ENCODE measurements at regions not wholly inside any gene's neighbourhood (a gene's known extent, or its start where the extent isn't known, plus 50 kb on each side); places are given as distances from the start of the nearest gene placed in this dataset.

DNA sequence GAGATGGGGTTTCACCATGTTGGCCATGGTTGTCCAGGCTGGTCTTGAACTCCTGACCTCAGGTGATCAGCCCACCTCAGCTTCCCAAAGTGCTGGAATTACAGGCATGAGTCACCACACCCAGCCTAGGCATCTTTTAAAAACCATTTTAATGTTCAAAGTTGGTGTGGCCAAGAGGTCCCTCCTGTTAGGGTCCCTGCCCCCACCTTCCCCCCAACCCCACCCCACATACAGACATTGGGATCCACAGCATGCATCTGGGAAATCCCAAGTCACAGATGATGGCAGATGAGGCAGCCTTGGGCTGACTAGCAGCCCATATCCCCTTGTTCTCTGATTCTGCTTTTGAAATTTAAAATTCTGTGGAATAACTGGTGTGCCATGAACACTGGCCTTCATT is 226.0 kb downstream of the KATNAL1 start:
- ATAC-seq (no peak), FAIRE-seq (no peak), DNase-seq (ENCODE audit: low read depth in 1 of 2, low spot score in 1 of 2) (no peak)
- Histone ChIP-seq H3K27ac (no peak overlapping the region), H3K4me1 (no peaks in the 10 kb centered on the region), H3K4me2 (no peak overlapping the region), H3K9me3 (no peaks in the 10 kb centered on the region), H3K4me3 (no peak overlapping the region)
- CTCF ChIA-PET, result no interaction called here
- POLR2A ChIA-PET, result no interaction called here
- TF ChIP-seq, protein P1, sequence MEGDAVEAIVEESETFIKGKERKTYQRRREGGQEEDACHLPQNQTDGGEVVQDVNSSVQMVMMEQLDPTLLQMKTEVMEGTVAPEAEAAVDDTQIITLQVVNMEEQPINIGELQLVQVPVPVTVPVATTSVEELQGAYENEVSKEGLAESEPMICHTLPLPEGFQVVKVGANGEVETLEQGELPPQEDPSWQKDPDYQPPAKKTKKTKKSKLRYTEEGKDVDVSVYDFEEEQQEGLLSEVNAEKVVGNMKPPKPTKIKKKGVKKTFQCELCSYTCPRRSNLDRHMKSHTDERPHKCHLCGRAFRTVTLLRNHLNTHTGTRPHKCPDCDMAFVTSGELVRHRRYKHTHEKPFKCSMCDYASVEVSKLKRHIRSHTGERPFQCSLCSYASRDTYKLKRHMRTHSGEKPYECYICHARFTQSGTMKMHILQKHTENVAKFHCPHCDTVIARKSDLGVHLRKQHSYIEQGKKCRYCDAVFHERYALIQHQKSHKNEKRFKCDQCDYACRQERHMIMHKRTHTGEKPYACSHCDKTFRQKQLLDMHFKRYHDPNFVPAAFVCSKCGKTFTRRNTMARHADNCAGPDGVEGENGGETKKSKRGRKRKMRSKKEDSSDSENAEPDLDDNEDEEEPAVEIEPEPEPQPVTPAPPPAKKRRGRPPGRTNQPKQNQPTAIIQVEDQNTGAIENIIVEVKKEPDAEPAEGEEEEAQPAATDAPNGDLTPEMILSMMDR (IDR thresholded peaks at IDR 0.05), result no peak
- TF ChIP-seq FOSL2 (IDR thresholded peaks at IDR 0.05), result no peak
- TF ChIP-seq FOSL2 (CRISPR knock-in tag; IDR thresholded peaks at IDR 0.05), result no peak
- TF ChIP-seq SMC3 (IDR thresholded peaks at IDR 0.05), result no peak
- TF ChIP-seq POLR2A (IDR thresholded peaks at IDR 0.05; ENCODE audit: low read length), result no peak
- TF ChIP-seq ZC3H11A (IDR thresholded peaks at IDR 0.05), result no peak
- TF ChIP-seq, protein P2, sequence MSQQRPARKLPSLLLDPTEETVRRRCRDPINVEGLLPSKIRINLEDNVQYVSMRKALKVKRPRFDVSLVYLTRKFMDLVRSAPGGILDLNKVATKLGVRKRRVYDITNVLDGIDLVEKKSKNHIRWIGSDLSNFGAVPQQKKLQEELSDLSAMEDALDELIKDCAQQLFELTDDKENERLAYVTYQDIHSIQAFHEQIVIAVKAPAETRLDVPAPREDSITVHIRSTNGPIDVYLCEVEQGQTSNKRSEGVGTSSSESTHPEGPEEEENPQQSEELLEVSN (IDR thresholded peaks at IDR 0.05; ENCODE audit: borderline replicate concordance, low read depth), result no peak

DNA sequence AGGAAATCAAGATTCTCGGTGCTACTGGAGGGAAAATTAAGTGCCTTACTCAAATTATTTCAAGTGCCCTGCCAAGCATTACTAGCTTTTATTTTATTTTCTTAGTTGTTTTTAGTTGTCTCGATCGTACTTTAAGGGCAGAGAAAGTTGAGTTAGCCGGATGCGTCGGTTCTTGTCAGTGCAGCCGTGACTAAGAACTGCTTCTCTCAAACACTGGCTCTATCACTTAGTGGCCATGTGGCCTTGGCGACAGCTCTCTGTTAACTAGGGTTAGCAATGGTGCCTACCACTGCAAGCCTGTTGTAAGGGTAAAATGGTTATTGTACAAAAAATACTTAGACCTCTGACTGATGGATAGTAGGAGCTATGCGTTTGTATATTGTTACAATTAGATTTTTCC is 227.8 kb downstream of the KATNAL1 start:
- Histone ChIP-seq H3K4me1 (no peaks in the 10 kb centered on the region), H3K4me3 (no peak overlapping the region), H3K4me2 (no peak overlapping the region), H3K9me3 (no peaks in the 10 kb centered on the region), H3K27ac (no peak overlapping the region)
- POLR2A ChIA-PET, result no interaction called here
- DNase-seq (ENCODE audit: low read depth in 1 of 2, low spot score in 1 of 2), result no peak
- TF ChIP-seq, protein P3, sequence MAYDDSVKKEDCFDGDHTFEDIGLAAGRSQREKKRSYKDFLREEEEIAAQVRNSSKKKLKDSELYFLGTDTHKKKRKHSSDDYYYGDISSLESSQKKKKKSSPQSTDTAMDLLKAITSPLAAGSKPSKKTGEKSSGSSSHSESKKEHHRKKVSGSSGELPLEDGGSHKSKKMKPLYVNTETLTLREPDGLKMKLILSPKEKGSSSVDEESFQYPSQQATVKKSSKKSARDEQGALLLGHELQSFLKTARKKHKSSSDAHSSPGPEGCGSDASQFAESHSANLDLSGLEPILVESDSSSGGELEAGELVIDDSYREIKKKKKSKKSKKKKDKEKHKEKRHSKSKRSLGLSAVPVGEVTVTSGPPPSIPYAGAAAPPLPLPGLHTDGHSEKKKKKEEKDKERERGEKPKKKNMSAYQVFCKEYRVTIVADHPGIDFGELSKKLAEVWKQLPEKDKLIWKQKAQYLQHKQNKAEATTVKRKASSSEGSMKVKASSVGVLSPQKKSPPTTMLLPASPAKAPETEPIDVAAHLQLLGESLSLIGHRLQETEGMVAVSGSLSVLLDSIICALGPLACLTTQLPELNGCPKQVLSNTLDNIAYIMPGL (CRISPR knock-in tag; IDR thresholded peaks at IDR 0.05; ENCODE audit: borderline replicate concordance), result no peak
- TF ChIP-seq JUN (IDR thresholded peaks at IDR 0.05) (no peak), RFX5 (IDR thresholded peaks at IDR 0.05) (no peak), GATA3 (IDR thresholded peaks at IDR 0.05; ENCODE audit: borderline replicate concordance) (no peak), ZC3H11A (IDR thresholded peaks at IDR 0.05) (no peak), RAD21 (conservative IDR thresholded peaks at IDR 0.05 in 1 of 2, IDR thresholded peaks at IDR 0.05 in 1 of 2) (no peak), MAFK (IDR thresholded peaks at IDR 0.05; ENCODE audit: partially characterized antibody) (no peak), CBX8 (IDR thresholded peaks at IDR 0.05) (no peak)
- no peak for ATAC-seq
- FAIRE-seq, result no peak
- CTCF ChIA-PET, result interaction anchor here (1.4 kb wide), 1 partner anchor 72 kb away, joined by 4 read pairs; no protein-coding TSS in a partner anchor
- 75% methylated on average over 8 of the region's 9 CpGs for WGBS (ENCODE audit: missing lambda C conversion rate)

DNA sequence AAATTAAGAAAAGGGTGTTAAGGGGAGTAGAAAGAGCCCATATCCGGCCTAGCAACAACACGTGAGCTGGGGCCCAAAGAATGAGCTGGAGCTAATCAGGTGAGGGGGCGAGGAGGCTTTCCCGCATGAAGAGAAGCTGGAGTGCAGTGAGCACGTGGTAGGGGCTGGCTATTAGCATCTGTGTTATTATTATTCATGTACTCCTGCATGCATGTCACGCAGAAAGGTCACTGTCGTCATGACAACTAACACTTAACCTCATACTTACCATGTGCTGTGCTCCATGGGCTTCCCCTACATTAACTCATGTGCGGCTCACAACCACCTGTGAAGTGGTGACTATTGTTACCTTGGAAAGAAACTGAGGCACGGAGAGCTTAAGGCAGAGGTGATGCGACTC is 227.6 kb upstream of the UBL3 start:
- POLR2A ChIA-PET, result no interaction called here
- CTCF ChIA-PET, result interaction anchor here (1.1 to 1.3 kb wide), 3 partner anchors 10 to 36 kb away, joined by 3 to 4 read pairs (median 3); no protein-coding TSS in a partner anchor
- 64% methylated on average over 8 of the region's 10 CpGs for WGBS (ENCODE audit: missing lambda C conversion rate)
- ATAC-seq, result no peak
- Histone ChIP-seq H3K4me1 (no peaks in the 10 kb centered on the region), H3K4me2 (no peak overlapping the region), H3K27ac (no peak overlapping the region), H3K4me3 (no peak overlapping the region), H3K9me3 (no peaks in the 10 kb centered on the region)
- TF ChIP-seq, protein P4, sequence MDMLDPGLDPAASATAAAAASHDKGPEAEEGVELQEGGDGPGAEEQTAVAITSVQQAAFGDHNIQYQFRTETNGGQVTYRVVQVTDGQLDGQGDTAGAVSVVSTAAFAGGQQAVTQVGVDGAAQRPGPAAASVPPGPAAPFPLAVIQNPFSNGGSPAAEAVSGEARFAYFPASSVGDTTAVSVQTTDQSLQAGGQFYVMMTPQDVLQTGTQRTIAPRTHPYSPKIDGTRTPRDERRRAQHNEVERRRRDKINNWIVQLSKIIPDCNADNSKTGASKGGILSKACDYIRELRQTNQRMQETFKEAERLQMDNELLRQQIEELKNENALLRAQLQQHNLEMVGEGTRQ (IDR thresholded peaks at IDR 0.05), result no peak
- no peak for FAIRE-seq
- DNase-seq (ENCODE audit: low read depth in 1 of 2, low spot score in 1 of 2), result no peak

DNA sequence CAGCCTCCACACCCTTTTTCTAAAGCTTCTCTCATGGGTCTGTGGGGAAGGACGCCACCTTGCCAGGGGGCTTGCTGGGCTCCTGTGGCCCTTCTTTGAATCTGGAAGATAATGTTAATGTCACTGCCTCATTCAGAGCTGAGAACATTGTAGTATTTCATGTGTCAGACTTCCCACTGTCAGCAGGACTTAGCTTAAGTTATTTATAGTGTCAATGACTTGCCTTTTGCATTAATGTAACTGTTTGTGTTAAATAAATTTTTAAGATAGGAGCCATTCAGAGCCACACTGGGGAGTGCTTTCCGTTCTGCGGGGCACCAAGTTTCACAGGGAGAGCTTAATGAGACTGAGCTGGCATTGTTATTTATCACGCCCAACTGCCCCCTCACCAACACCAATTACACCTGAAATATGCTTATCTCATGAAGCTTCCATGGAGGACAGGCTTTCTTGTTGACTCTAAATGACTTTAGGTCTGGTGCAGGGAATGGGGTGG is 226.9 kb upstream of the UBL3 start:
- Histone ChIP-seq H3K27ac (no peak overlapping the region), H3K4me1 (no peaks in the 10 kb centered on the region), H3K9me3 (no peaks in the 10 kb centered on the region), H3K4me2 (no peak overlapping the region), H3K4me3 (no peak overlapping the region)
- FAIRE-seq (no peak), ATAC-seq (no peak), DNase-seq (ENCODE audit: low read depth in 1 of 2, low spot score in 1 of 2) (no peak)
- no peak for TF ChIP-seq MAFK (IDR thresholded peaks at IDR 0.05; ENCODE audit: partially characterized antibody)
- 69% methylated on average over 4 of the region's 4 CpGs for WGBS (ENCODE audit: missing lambda C conversion rate)
- ChIA-PET CTCF (interaction anchor here (1.3 kb wide), 1 partner anchor 21 kb away, joined by 3 read pairs; no protein-coding TSS in a partner anchor), POLR2A (no interaction called here)

All from A549 (cell line).